ENCODE measurements at regions not wholly inside any gene's neighbourhood (a gene's known extent, or its start where the extent isn't known, plus 50 kb on each side); places are given as distances from the start of the nearest gene placed in this dataset.
"Not testable (repeated sequence)": the region's sequence is repeated elsewhere in the genome, so short reads cannot be mapped to it uniquely, and the experiment has no call there.

DNA sequence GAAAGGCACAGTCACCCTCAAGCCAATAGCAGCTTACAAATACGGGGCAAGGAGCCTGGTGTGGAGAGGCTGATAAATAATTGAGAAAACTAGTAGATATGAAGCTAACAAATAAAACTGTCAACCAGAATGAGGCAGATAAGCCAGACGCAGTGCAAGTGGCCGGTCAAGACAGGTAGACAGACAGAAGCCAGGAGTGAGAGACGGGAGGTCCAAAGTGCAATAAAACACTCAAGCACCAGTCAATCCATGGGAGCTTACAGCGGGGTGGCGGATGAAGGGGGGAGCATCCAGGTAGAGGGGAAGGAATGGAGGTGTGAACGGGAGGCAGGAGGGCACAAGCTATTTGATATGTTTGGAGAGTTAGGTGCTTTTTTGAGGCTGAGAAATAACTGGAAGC is 193.1 kb downstream of the FOXD4L6 start:
- no peak overlapping the region for H3K4me3 ChIP-seq (ENCODE audit: low read length)
- no peak for TF ChIP-seq ZNF274 (IDR thresholded peaks at IDR 0.05; ENCODE audit: low read depth, low read length)

DNA sequence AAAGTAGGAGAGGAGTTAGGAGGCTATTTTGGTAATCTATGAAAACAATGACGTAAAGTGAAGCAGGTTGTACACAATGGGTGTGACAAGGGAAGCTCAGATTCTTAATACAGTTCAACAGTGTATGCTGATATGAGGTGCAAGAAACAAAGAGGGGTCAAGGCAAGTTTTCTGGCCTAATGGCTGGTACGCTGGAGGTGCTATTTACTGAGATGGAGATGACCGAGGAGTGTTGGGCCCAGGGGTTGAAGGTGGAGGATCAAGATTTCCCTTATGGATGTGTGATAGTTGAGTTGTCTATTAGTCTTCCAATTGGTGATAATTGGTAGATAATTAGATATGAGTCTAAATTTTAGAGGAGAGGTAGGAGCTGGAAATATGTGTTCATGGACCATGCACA is 194.0 kb downstream of the FOXD4L6 start:
- not testable (repeated sequence) for H3K4me3 ChIP-seq (ENCODE audit: low read length)

DNA sequence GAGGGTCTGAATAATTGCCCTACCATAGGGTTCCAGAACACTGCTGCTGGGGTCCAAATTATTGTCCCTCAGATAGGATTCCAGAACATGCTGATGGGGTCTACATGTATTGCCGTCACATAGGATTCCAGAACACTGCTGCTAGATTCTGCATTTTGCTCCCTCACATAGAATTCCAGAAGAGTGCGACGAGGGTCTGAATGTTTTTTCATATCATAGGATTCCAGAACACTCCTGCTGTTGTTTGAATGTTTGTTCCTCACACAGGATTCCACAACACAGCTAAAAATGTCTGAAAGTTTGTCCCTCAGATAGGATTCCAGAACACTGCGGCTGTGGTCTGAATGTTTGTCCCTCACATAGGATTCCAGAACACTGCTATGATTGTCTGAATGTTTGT is 198.1 kb downstream of the FOXD4L6 start:
- not testable (repeated sequence) for H3K4me3 ChIP-seq (ENCODE audit: low read length)

DNA sequence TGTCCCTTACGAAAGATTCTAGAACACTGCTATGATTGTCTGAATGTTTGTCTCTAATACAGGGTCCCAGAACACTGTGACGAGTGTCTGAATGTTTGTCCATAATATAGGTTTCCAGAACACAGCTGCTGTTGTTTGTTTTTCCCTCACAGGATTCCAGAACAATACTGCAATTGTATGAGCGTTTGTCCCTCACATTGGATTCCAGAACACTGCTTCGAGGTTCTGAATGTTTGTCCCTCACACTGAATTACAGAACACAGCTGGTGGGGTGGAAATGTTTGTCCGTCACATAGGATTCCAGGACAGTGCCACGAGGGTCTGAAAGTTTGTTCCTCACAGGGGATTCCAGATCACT is 199.0 kb downstream of the FOXD4L6 start:
- H3K4me3 ChIP-seq (ENCODE audit: low read length) = not testable (repeated sequence)

DNA sequence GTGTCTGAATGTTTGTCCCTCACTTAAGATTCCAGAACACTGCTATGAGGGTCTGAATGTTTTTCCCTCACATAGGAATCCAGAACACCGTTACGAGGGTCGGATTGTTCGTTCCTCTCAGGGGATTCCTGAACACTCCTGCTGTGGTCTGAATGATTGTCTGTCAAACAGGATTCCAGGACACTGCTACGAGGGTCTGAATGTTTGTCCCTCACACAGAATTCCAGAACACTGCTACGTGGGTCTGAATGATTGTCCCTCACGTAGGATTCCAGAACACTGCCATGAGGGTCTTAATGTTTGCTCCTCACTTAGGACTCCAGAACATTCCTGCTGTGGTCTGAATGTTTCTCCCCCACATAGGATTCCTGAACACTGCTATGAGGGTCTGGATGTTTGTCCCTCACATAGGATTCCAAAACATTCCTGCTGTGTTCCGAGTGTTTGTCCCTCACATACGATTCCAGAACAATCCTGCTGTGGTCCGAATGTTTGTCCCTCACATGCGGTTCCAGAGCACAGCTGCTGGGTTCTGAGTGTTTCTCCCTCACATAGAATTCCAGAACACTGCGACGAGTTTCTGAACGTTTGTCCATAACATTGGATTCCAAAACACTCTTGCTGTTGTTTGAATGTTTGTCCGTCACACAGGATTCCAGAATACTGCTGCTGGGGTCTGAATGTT is 199.5 kb downstream of the FOXD4L6 start:
- no peak overlapping the region for H3K4me3 ChIP-seq (ENCODE audit: low read length)
- no peak for TF ChIP-seq ZNF274 (IDR thresholded peaks at IDR 0.05; ENCODE audit: low read depth, low read length)

DNA sequence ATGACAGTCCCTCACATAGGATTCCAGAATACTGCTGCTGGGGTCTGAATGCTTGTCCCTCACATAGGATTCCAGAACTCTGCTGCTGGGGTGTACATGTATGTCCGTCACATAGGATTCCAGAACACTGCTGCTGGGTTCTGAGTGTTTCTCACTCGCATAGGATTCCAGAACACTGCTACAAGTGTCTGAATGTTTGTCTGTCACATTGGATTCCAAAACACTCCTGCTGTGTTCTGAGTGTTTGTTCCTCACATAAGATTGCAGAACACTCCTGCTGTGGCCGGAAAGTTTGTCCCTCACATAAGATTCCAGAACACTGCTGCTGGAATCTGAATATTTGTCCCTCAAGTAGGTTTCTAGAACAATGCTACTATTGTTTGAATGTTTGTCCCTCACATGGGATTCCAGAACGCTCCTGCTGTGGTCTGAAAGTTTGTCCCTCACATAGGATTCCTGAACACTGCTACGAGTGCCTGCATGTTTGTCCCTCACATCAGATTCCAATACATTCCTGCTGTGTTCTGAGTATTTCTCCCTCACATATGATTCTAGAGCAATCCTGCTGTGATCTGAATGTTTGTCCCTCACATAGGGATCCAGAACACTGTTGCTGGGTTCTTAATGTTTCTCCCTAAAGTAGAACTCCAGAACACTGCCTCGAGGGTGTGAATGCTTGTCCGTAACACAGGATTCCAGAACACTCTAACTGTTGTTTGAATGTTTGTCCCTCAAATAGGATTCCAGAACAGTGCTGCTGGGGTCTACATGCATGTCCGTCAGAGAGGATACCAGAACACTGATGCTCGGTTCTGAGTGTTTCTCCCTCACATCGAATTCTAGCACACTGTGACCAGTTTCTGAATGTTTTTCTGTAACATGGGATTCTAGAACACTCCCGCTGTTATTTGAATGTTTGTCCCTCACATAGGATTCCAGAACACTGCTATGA is 200.4 kb downstream of the FOXD4L6 start:
- no peak for TF ChIP-seq ZNF274 (IDR thresholded peaks at IDR 0.05; ENCODE audit: low read depth, low read length)
- no peak overlapping the region for H3K4me3 ChIP-seq (ENCODE audit: low read length)

DNA sequence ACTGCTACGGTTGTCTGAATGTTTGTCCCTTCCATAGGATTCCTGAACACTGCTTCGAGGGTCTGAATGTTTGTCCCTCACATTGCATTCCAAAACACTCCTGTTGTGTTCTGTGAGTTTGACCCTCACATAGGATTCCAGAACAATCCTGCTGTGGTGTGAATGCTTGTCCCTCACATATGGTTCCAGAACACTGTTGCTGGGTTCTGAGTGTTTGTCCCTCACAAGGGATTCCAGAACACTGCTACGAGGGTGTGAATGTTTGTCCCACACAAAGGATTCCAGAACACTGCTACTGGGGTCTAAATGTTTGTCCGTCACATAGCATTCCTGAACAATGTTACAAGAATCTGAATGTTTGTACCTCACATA is 201.2 kb downstream of the FOXD4L6 start:
- no peak overlapping the region for H3K4me3 ChIP-seq (ENCODE audit: low read length)

DNA sequence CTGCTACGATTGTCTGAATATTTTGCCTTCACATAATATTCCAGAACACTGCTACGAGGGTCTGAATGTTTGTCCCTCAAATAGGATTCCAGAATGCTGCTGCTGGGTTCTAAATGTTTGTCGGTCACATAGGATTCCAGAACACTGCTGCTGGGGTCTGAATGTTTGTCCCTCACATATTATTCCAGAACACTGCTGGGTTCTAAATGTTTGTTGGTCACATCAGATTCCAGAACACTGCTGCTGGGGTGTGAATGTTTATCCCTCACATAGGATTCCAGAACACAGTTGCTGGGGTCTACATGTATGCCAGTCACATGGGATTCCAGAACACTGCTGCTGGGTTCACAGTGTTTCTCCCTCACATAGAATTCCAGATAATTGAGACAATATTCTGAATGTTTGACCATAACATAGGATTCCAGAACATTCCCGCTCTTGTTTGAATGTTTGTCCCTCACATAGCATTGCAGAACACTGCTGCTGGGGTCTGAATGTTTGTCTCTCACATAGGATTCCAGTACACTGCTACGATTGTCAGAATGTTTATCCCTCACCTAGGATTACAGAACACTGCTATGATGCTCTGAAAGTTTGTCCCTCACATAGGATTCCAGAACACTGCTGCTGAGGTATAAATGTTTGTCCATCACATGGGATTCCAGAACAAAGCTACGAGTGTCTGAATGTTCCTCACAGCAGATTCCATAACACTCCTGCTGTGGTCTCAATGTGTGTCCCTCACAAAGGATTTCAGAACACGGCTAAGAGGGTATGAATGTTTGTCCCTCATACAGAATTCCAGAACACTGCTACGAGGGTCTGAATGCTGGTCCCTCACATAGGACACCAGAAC is 201.8 kb downstream of the FOXD4L6 start:
- no peak for TF ChIP-seq ZNF274 (IDR thresholded peaks at IDR 0.05; ENCODE audit: low read depth, low read length)
- no peak overlapping the region for H3K4me3 ChIP-seq (ENCODE audit: low read length)

More for the DNA sequence above, 201.2 kb downstream of the FOXD4L6 start:
- no peak for TF ChIP-seq ZNF274 (IDR thresholded peaks at IDR 0.05; ENCODE audit: low read depth, low read length)

DNA sequence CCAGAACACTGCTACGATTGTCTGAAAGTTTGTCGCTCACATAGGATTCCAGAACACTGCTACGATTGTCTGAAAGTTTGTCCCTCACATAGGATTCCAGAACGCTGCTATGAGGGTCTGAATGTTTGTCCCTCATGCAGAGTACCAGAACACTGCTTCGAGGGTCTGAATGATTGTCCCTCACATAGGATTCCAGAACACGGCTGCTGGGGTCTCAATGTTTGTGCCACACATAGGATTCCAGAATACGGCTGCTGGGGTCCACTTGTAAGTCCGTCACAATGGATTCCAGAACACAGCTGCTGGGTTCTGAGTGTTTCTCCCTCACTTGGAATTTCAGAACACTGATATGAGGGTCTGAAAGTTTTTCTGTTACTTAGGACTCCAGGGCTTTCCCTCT is 203.3 kb downstream of the FOXD4L6 start:
- H3K4me3 ChIP-seq (ENCODE audit: low read length) = no peak overlapping the region
- TF ChIP-seq ZNF274 (IDR thresholded peaks at IDR 0.05; ENCODE audit: low read depth, low read length) = no peak

DNA sequence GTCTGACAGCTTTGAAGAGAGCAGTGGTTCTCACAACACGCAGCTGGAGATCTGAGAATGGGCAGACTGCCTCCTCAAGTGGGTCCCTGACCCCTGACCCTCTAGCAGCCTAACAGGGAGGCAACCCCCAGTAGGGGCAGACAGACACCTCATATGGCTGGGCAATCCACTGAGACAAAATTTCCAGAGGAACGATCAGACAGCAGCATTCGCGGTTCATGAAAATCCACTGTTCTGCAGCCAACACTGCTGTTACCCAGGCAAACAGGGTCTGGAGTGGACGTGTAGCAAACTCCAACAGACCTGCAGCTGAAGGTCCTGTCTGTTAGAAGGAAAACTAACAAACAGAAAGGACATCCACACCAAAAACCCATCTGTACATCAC is 212.1 kb downstream of the FOXD4L6 start:
- H3K4me3 ChIP-seq (ENCODE audit: low read length) = not testable (repeated sequence)

DNA sequence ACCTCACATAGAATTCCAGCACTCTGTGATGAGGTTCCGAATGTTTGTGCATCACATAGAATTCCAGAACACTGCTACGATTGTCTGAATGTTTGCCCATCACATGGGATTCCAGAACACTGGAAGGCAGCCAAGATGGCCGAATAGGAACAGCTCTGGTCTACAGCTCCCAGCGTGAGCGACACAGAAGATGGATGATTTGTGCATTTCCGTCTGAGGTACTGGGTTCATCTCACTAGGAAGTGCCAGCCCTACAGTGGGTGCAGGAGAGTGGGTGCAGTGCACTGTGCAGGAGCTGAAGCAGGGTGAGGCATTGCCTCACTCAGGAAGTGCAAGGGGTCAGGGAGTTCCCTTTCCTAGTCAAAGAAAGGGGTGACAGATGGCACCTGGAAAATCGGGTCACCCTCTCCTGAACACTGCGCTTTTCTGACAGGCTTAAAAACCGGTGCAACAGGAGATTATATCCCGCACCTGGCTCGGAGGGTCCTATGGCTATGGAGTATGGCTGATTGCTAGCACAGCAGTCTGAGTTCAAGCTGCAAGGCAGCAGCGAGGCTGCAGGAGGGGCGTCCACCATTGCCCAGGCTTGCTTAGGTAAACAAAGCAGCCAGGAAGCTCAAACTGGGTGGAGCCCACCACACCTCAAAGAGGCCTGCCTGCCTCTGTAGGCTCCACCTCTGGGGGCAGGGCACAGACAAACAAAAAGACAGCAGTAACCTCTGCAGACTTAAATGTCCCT is 212.7 kb downstream of the FOXD4L6 start:
- not testable (repeated sequence) for H3K4me3 ChIP-seq (ENCODE audit: low read length)

DNA sequence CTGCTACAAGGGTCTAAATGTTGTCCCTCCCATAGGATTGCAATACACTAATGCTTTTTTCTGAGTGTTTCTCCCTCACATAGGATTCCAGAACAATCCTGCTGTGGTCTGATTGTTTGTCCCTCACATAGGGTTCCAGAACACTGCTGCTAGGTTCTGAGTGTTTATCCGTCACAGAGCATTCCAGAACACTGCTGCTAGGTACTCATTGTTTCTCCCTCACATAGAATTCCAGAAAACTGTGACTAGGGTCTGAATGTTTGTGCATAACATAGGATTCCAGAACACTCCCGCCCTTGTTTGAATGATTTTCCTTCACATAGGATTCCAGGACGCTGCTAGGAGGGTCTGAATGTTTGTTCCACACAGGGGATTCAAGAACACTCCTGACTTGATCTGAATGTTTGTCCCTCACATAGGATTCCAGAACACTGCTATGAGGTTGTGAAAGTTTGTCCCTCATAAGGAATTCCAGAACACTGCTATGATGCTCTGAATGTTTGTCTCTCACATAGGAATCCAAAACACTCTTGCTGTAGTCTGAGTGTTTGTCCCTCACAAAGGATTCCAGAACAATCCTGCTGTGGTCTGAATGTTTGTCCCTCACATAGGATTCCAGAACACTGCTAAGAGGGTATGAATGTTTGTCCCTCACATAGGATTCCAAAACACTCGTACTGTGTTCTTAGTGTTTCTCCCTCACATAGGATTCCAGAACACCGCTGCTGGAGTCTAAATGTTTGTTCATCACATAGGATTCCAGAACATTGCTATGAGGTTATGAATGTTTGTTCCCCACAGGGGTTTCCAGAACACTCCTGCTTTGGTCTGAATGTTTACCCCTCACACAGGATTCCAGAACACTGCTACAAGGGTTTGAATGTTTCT is 213.5 kb downstream of the FOXD4L6 start:
- H3K4me3 ChIP-seq (ENCODE audit: low read length) = no peak overlapping the region
- no peak for TF ChIP-seq ZNF274 (IDR thresholded peaks at IDR 0.05; ENCODE audit: low read depth, low read length)

DNA sequence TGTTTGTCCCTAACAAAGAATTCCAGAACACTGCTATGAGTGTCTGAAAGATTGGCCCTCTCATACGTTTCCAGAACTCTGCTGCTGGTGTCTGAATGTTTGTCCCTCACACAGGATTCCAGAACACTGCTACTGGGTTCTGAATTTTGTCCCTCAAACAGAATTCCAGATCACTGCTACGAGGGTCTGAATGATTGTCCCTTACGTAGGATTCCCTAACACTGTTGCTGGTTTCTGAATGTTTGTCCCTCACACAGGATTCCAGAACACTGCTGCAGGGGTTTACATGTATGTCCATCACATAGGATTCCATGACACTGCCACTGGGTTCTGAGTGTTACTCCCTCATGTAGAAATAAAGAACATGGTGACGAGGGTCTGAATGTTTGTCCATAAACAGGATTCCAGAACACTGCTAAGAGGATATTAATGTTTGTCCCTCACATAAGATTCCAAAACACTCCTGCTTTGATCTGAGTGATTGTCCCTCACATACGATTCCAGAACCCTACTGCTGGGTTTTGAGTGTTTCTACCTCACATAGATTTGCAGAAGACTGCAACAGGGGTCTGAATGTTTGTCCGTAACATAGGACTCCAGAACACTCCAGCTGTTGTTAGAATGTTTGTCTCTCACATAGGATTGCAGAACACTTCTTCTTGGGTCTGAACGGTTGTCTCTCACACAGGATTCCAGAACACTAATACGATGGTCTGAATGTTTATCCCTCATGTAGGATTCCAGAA is 214.4 kb downstream of the FOXD4L6 start:
- no peak for TF ChIP-seq ZNF274 (IDR thresholded peaks at IDR 0.05; ENCODE audit: low read depth, low read length)

More for the DNA sequence above, 214.4 kb downstream of the FOXD4L6 start:
- H3K4me3 ChIP-seq (ENCODE audit: low read length) = no peak overlapping the region

Measured in GM08714 (cell line).